Panc1 (cell line): ENCODE measurements at regions not wholly inside any gene's neighbourhood (a gene's known extent, or its start where the extent isn't known, plus 50 kb on each side); places are given as distances from the start of the nearest gene placed in this dataset.

Experiments
- POLR2AphosphoS5 ChIP-seq: IDR thresholded peaks from 2 replicates; pipeline ENCODE4 v1.6.1; 2012; ENCODE audit warnings: mild to moderate bottlenecking, low read depth, low read length, moderate library complexity
- TCF7L2 ChIP-seq: IDR thresholded peaks from 2 replicates; pipeline ENCODE4 v1.6.1; 2011; ENCODE audit warnings: mild to moderate bottlenecking, low read depth, low read length, inconsistent platforms
- TF ChIP-seq, protein P1 (sequence below): fragments of 450-650 bp; IDR thresholded peaks from 2 replicates; pipeline ENCODE4 v1.5.1; 2017; ENCODE audit warnings: mild to moderate bottlenecking
- TF ChIP-seq, protein P2 (sequence below), 2 experiments: IDR thresholded peaks; 2 replicates each; pipeline ENCODE4 v1.6.1; 2011 to 2012; ENCODE audit warnings: low read depth in 2 of 2, control low read depth in 1 of 2, low read length in 1 of 2, mild to moderate bottlenecking in 1 of 2, moderate library complexity in 1 of 2; ENCODE audit not compliant: insufficient read depth in 1 of 2

DNA sequence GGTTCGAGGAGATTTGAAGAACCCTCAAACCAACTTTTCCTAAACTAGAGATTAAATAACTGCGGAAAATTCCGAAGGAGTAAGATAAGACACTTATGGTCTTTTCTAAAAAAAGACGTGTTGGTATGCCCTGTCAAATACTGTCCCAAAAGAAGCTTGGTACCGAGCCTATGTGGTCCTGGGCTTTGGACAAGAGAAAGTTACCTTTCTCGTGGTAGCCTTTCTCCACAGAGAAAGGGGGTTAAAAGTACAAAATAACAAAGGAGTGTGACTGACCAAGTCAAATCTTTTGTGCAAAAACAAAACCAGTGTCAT is 56.2 kb upstream of the JCAD start:
- TF ChIP-seq, protein P1, sequence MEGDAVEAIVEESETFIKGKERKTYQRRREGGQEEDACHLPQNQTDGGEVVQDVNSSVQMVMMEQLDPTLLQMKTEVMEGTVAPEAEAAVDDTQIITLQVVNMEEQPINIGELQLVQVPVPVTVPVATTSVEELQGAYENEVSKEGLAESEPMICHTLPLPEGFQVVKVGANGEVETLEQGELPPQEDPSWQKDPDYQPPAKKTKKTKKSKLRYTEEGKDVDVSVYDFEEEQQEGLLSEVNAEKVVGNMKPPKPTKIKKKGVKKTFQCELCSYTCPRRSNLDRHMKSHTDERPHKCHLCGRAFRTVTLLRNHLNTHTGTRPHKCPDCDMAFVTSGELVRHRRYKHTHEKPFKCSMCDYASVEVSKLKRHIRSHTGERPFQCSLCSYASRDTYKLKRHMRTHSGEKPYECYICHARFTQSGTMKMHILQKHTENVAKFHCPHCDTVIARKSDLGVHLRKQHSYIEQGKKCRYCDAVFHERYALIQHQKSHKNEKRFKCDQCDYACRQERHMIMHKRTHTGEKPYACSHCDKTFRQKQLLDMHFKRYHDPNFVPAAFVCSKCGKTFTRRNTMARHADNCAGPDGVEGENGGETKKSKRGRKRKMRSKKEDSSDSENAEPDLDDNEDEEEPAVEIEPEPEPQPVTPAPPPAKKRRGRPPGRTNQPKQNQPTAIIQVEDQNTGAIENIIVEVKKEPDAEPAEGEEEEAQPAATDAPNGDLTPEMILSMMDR, result no peak
- no peak for TF ChIP-seq TCF7L2
- TF ChIP-seq POLR2AphosphoS5, result no peak
- TF ChIP-seq, protein P2, sequence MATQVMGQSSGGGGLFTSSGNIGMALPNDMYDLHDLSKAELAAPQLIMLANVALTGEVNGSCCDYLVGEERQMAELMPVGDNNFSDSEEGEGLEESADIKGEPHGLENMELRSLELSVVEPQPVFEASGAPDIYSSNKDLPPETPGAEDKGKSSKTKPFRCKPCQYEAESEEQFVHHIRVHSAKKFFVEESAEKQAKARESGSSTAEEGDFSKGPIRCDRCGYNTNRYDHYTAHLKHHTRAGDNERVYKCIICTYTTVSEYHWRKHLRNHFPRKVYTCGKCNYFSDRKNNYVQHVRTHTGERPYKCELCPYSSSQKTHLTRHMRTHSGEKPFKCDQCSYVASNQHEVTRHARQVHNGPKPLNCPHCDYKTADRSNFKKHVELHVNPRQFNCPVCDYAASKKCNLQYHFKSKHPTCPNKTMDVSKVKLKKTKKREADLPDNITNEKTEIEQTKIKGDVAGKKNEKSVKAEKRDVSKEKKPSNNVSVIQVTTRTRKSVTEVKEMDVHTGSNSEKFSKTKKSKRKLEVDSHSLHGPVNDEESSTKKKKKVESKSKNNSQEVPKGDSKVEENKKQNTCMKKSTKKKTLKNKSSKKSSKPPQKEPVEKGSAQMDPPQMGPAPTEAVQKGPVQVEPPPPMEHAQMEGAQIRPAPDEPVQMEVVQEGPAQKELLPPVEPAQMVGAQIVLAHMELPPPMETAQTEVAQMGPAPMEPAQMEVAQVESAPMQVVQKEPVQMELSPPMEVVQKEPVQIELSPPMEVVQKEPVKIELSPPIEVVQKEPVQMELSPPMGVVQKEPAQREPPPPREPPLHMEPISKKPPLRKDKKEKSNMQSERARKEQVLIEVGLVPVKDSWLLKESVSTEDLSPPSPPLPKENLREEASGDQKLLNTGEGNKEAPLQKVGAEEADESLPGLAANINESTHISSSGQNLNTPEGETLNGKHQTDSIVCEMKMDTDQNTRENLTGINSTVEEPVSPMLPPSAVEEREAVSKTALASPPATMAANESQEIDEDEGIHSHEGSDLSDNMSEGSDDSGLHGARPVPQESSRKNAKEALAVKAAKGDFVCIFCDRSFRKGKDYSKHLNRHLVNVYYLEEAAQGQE (IDR thresholded peaks at IDR 0.05; ENCODE audit: insufficient read depth in 1 of 2, low read depth in 2 of 2, low read length in 1 of 2), result no peak
